ENCODE measurements at regions not wholly inside any gene's neighbourhood (a gene's known extent, or its start where the extent isn't known, plus 50 kb on each side); places are given as distances from the start of the nearest gene placed in this dataset.

- H3K9ac ChIP-seq (replicated peaks in 1 of 4; ENCODE audit: extremely low read depth in 1 of 4, low read depth in 3 of 4, low read length in 3 of 4): no peak overlapping the region
- no peak overlapping the region for H4K5ac ChIP-seq (ENCODE audit: insufficient read length, low read depth, low read length)
- no peak for DNase-seq (ENCODE audit: low read depth in 1 of 2, low spot score in 2 of 2)
- no peaks in the 10 kb centered on the region for H3K79me1 ChIP-seq (ENCODE audit: low read depth, low read length)
- H2BK12ac ChIP-seq (ENCODE audit: low read depth, low read length): no peak overlapping the region
- H4K8ac ChIP-seq (ENCODE audit: extremely low read depth, insufficient read depth, low read length): no peak overlapping the region
- H3K4me1 ChIP-seq (replicated peaks in 1 of 4; ENCODE audit: control insufficient read depth in 3 of 4, insufficient read depth in 4 of 4, low read length in 3 of 4): no peaks in the 10 kb centered on the region
- no peaks in the 10 kb centered on the region for H3K23me2 ChIP-seq (ENCODE audit: low read depth, low read length)
- no peaks in the 10 kb centered on the region for H3K36me3 ChIP-seq (ENCODE audit: control insufficient read depth in 2 of 4, insufficient read depth in 4 of 4, low read length in 3 of 4)
- no peaks in the 10 kb centered on the region for H3K79me2 ChIP-seq (ENCODE audit: control insufficient read depth in 1 of 2, insufficient read depth in 2 of 2, low read length in 2 of 2)
- no peak overlapping the region for H3K18ac ChIP-seq (ENCODE audit: extremely low read depth, low read length)
- CTCF ChIA-PET (ENCODE audit: partially characterized antibody): interaction anchor here (1.6 kb wide), 1 partner anchor 478 kb away, joined by 3 read pairs; no protein-coding TSS in a partner anchor
- H3K56ac ChIP-seq (replicated peaks; ENCODE audit: insufficient read length, low read depth, low read length): no peak overlapping the region
- no peak overlapping the region for H2AK5ac ChIP-seq (ENCODE audit: low read depth, low read length)
- no peak overlapping the region for H2AFZ ChIP-seq (ENCODE audit: low read length)
- H2BK120ac ChIP-seq (replicated peaks; ENCODE audit: low read depth, low read length): no peak overlapping the region
- FAIRE-seq: no peak
- no peak overlapping the region for H3K4me3 ChIP-seq (ENCODE audit: extremely low read depth in 1 of 4, insufficient read depth in 2 of 4, low read depth in 3 of 4, low read length in 4 of 4)
- H3K4me2 ChIP-seq (ENCODE audit: insufficient read depth in 1 of 2, low read depth in 2 of 2, low read length in 2 of 2): no peak overlapping the region
- no peak overlapping the region for H2BK20ac ChIP-seq (ENCODE audit: low read length)
- no peak overlapping the region for H4K91ac ChIP-seq (replicated peaks; ENCODE audit: insufficient read length, low read length)
- POLR2A ChIA-PET (ENCODE audit: partially characterized antibody): no interaction called here
- H2BK5ac ChIP-seq (ENCODE audit: low read depth, low read length): no peak overlapping the region
- no peak overlapping the region for H3K27ac ChIP-seq (ENCODE audit: low read depth, low read length)
- H3K9me3 ChIP-seq (ENCODE audit: insufficient read depth in 2 of 2, low read depth in 1 of 2, low read length in 1 of 2): no peaks in the 10 kb centered on the region
- H3K14ac ChIP-seq (ENCODE audit: insufficient read length): no peak overlapping the region
- H3K27me3 ChIP-seq (replicated peaks in 1 of 4; ENCODE audit: control insufficient read depth in 3 of 4, extremely low read depth in 1 of 4, insufficient read depth in 3 of 4, low read length in 3 of 4): no peaks in the 10 kb centered on the region
- H4K20me1 ChIP-seq (replicated peaks in 1 of 2; ENCODE audit: control insufficient read depth in 1 of 2, insufficient read depth in 2 of 2, low read length in 2 of 2): no peaks in the 10 kb centered on the region
- no peak overlapping the region for H3K4ac ChIP-seq (replicated peaks; ENCODE audit: insufficient read length, low read depth, low read length)
- H3K23ac ChIP-seq (ENCODE audit: insufficient read length): no peak overlapping the region
- no peak overlapping the region for H2BK15ac ChIP-seq (ENCODE audit: low read length)
- TF ChIP-seq JUN (IDR thresholded peaks at IDR 0.05; ENCODE audit: low read depth, low read length) (no peak), SP4 (IDR thresholded peaks at IDR 0.05; ENCODE audit: low read length) (no peak), CREB1 (IDR thresholded peaks at IDR 0.05) (no peak), POU5F1 (IDR thresholded peaks at IDR 0.05; ENCODE audit: low read depth, low read length) (no peak), POLR2AphosphoS5 (IDR thresholded peaks at IDR 0.05; ENCODE audit: low read depth, low read length) (no peak), TAF1 (IDR thresholded peaks at IDR 0.05; ENCODE audit: low read depth, low read length) (no peak), RXRA (IDR thresholded peaks at IDR 0.05; ENCODE audit: insufficient read depth, low read depth, low read length) (no peak), TAF7 (optimal IDR thresholded peaks at IDR 0.05; ENCODE audit: borderline replicate concordance, low read depth, low read length) (no peak), TBP (IDR thresholded peaks at IDR 0.05; ENCODE audit: low read depth, low read length) (no peak), SAP30 (IDR thresholded peaks at IDR 0.05; ENCODE audit: insufficient read depth, insufficient replicate concordance, low read length) (no peak), TEAD4 (IDR thresholded peaks at IDR 0.05; ENCODE audit: low read depth, low read length) (no peak), CHD1 (IDR thresholded peaks at IDR 0.05; ENCODE audit: low read depth, low read length) (no peak), GABPA (IDR thresholded peaks at IDR 0.05; ENCODE audit: borderline replicate concordance, insufficient read depth, low read length) (no peak)
Measured at GRCh38 chr6:40810171-40810570, 223.0 kb upstream of the LRFN2 start.
